HK-2 (cell line): ENCODE measurements at regions not wholly inside any gene's neighbourhood (a gene's known extent, or its start where the extent isn't known, plus 50 kb on each side); places are given as distances from the start of the nearest gene placed in this dataset.

ENCODE experiments used
- DNase-seq: peaks from one replicate; pipeline ENCODE4 v3.0.0-alpha.2; 2018; ENCODE audit not compliant: unreplicated experiment

DNA sequence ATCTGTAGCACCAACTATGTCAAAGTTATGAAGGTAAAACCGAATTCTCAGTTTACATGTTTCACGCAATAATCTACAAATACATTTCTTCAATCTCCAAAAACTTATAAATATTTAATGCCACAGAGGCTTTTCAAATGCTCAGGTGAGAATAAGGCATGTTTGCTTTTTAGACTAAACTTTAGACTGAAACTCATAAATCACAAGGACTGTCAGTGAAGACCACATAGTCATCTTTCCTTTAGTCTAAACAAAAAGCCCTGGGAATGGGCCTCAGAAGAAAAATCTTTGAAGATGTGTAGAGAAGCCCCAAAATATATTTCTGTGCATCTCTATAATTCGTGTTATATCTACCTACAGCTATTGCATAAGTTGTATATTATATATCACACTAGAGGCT, 54.5 kb upstream of the DCTD start:
- no peak for DNase-seq

DNA sequence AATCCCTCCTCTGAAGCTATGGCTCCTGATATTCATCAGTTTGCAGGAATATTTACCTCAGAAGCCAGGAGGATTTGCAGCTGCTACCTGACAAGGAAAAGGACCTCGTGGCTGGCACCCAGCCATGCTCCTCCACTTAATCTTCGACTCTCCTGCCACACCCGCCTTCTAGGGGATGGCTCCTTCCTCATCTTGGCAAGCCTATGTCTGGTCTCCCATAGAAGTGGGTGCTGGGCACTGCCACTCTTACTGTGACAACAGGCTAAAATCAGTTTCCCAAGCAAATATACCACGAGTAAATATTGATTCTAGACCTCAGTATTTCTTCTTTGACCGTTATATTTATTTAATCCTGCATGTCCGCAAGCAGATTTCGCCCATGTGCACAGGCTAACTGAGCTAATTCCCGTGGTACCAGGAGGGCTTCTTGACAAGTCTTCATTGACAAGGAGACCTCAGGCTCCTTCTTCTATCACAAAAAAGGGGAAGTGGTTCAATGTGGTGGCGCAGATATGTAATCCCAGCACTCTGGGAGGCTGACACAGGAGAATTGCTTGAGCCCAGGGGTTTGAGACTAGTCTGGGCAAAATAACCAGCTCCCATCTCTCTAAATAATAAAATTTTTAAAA, 52.6 kb upstream of the DCTD start:
- DNase-seq: no peak

DNA sequence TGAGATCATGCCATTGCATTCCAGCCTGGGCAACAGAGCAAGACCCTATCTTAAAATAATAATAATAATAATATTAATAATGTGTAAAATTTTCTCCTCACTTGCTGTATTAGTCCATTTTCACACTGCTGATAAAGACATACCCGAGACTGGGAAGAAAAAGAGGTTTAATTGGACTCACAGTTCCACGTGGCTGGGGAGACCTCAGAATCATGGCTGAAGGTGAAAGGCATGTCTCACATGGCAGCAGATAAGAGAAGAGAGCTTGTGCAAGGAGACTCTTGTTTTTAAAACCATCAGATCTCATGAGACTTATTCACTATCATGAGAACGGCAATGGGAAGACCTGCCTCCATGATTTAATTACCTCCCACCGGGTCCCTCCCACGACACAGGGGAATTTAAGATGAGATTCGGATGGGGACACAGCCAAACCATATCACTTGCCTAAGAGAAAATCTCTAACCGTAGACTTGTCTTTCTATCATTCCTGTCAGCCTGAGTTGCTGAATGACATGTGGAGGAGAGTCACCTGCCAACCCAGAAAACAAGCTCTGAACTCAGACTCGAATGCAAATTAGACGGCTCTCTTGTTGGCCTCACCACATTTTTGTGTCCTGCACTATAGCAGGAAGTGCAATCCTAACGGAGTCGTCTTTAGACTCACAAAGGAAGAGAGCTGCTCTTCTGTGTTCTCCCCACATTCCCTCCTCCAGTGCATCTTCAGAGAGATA, 51.9 kb upstream of the DCTD start:
- DNase-seq: no peak

DNA sequence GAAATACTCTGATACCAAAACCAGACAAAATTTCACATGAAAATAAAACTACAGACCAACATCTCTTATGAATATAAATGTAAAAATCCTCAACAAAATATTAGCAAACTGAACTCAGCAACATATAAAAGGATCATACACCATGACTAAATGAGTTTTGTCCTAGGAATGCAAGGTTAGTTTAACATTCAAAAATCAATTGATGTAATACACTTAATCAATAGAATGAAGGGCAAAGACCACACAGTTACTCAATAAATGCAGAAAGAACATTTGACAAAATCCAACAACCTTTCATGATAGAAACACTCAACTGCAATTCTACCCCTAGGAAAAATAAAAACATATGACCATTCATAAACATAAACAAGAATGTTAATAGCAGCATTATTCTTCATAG, 50.2 kb upstream of the DCTD start:
- no peak for DNase-seq
